ENCODE measurements at regions not wholly inside any gene's neighbourhood (a gene's known extent, or its start where the extent isn't known, plus 50 kb on each side); places are given as distances from the start of the nearest gene placed in this dataset.

DNA sequence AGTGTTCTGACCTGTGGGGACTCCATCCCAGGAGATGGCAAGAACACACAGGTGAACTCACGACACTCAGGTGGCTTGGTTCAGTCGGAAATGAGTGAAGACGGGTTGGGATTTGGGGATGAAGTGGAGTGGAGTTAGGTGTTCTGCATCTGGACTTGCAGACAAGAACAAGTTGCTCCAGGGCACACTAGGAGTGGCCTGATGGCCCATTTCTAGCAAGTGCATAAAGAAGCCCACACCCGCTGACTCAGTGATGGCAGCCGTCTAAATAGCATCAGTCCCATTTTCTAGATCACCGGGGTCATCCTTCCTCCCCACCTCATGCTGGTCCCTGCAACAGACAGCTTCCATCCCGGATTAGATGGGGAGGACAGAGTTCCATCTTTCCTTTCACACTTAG, 278.4 kb downstream of the C1orf94 start:
- ChIA-PET POLR2A (no interaction called here), CTCF (no interaction called here)

DNA sequence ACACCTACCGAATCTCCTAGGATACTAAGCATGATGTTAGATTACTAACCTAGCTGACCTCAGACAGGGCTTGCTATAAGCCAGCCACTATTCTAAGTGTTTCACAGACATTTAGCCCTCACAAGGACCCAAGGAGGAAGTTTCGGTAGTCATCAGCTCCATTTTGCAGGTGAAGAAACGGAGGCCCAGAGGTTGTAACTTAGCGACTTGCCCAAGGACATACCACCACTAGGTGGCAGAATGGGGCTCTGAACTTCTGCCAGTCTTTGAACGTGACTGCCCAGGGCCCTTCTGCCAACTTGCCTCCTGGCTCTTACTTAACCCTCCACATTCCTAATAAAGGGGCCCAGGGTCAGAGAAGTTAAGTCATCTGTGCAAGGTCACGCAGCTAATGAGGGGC, 283.5 kb downstream of the C1orf94 start:
- CTCF ChIA-PET = interaction anchor here (0.6 to 2.1 kb wide), 5 partner anchors 11 to 431 kb away, joined by 3 to 7 read pairs (median 5); no protein-coding TSS in a partner anchor
- POLR2A ChIA-PET = no interaction called here

DNA sequence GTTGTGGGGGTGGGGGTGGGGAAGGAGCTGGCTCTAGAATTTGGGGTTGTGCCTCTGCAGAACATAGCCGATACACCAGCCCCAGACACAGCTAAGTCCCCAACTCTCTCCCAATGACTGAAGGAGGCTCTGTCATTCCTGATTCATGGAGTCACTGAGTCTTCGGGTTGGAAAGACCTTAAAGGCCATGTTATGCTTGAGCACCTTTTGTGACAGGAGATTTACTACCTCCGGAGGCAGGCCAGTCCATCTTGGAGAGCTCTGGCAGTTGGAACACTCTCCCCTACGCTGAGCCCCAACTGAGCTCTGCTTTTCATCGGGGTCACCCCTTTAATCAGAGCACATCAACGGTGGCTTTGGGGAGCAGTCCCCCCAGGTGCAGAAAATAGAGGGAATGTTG, 284.4 kb upstream of the GJB5 start:
- ChIA-PET CTCF (no interaction called here), POLR2A (no interaction called here)

DNA sequence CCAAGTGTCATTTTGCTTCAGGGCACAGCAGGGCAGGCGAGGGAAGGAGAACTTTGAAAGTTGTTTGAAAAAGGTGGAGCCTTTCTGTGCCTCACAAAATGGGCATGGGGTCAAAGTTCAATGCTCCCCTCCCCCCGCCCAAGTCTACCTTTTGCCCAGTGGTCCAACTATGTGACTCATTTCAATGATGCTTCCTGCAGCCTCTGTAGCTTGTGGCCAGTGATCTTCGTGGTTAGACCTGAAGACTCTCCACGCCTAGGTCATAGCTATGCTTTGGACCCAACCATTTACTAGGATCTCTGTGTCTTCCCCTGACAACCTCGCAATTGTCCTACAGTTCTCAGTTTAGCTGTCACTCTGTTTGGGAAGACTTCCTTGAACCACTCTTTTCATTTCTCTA, 280.3 kb upstream of the GJB5 start:
- ChIA-PET CTCF (no interaction called here), POLR2A (no interaction called here)

DNA sequence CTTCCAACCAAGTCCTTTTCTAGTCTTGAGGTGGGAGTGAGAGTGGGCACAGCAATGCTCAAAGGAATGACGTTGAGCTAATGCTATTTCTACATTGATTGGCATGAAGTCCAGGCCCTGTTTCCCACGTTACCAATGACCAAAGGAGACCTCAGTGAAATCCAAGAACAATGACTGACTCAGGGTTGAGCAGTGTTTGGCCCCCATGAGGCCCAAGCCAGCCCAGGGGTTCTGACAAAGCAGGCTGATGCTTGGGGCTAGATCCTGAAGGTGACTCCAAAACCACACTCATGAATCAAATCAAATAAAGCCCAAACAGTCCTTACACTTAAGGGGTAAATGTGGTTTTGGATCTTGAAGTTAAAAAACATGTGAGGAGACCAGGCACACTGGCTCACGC, 278.5 kb upstream of the GJB5 start:
- CTCF ChIA-PET = no interaction called here
- POLR2A ChIA-PET = no interaction called here

DNA sequence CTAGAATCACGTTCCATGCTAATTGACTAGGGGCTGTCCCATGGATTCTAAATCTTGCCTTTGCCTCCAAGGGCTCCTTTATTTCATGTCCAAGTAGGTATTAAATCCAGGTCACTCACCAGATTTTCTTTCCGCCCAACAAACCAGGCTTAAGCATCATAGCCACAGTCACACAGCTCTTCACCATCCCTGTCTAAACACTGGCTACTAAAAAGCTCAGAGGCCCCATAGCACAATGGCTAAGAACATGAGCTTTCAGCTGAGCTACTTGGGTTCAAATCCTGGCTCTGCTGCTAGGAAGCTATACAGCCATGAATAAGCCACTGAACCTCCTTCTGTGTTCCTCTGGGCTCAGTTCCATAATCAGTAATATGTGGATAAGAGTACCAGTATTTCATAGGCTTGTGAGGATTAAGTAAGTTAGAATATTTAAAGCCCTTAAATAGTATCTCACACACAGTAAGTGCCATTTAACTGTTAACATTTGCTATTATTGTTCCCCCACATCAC, 277.2 kb upstream of the GJB5 start:
- POLR2A ChIA-PET = no interaction called here
- CTCF ChIA-PET = no interaction called here

DNA sequence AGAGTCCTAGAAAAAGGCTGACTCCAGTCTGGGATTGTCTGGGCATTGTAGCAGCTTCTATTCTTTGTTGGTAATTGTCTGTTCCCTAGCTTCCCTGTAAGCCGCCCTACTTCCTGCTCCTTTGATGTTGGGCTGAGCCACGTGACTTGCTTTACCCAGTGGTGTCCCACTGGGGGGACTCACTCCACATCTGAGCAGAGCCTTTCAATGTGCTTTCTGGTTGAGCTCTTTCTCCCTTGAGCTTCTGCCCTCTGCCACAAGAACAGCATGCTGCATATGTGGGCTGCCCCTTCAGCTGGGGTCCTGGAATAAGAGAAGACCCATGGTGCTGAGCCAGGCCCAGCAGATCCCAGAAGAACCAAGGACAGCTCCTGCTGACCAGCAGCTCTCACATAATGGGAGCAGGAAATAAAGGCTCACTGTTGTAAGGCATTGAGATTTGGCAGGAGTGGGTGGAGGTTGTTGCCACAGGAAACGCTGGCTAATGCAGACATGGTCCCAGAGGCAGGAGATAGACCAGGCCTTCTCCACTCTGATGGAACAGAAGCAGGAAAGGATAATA, 276.3 kb upstream of the GJB5 start:
- ChIA-PET CTCF (no interaction called here), POLR2A (no interaction called here)

DNA sequence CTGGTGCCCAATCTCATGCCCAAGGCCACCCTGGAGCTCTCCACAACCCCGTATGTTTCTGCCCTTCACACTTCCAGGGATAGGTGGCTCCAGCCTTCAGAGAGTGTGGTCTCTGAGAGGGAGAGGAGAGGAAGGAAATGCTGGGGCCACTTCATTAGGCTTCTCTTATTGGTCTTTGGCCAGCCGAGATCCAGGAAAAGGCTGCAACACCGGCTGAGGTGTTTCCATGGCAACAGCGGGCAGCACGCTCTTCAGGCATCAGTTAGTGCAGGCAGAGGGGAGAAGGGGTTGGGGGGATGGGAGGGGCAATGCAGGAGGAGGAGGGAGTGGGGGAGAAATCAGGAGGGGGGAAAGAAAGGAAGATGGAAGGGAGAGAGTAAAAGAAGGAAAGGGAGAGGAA, 275.1 kb upstream of the GJB5 start:
- POLR2A ChIA-PET = no interaction called here

DNA sequence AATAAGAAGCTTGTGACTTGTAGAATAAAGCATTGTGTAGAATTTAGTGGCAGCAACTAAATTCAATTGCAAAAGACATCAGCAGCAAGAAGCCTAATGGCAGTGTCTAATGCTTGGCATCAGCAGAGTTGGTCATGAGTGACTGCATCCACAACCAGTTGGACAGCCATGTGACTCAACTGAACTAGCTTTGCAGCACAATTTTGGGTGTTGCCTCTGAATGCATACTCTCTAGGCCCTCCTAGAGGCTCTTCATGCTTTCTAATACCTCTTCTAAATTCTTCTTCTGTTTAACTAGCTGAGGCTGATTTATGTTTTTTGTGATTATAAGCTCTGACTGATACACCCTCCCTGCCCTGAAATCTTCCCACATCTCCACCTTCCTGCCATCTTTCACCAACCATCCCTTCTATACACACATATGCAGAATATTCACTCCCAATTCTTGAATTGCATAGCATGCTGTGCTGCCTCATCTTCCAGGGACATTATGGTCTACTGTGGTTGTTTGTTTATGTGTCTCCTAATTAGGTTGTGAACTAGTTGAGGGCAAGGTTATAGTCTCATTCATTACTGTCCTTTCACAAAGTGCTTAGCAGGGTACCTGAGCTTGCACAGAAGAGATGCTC, 266.7 kb upstream of the GJB5 start:
- POLR2A ChIA-PET = no interaction called here
- CTCF ChIA-PET = interaction anchor here (0.6 kb wide), 1 partner anchor 89 kb away, joined by 3 read pairs; no protein-coding TSS in a partner anchor

More for the DNA sequence above, 275.1 kb upstream of the GJB5 start:
- CTCF ChIA-PET = no interaction called here

DNA sequence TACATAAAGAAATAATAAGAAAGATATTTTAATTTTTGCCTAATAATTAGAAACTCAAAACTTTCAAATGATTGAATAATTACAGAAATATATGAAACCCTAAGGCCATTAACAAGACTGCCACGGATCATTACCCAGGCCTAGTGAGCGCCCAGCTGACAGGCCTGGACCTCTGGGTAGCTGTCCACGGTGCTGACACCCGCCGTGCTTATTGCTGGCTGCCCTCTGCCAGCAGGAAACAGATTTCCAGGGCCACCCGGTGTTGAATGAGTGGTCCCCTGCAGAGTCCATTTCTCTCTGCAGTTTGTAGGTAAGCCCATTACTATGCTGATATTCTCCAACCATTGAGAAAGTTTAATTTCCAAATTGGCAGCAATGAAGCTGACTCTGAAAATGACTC, 254.4 kb upstream of the GJB5 start:
- CTCF ChIA-PET = interaction anchor here (0.7 kb wide), 1 partner anchor 601 kb away, joined by 3 read pairs; no protein-coding TSS in a partner anchor

DNA sequence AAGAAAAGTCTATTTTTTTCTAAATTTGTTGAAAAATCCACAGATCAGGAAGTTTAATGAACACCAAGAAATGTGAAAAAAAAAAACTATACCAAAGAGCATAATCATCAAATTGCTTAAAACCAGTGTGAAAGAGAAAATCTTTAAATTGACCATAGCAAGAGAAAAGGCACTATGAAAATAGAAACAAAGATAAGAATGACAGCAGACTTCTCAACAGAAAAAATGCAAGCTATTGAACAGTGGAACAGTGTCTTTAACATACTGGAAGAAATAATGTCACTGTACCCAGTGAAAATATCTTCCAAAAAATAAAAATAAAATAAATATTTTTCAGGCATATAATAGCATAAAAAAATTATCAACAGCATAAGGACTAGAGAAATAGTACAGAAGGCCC, 243.0 kb upstream of the GJB5 start:
- CTCF ChIA-PET = no interaction called here

More for the DNA sequence above, 254.4 kb upstream of the GJB5 start:
- POLR2A ChIA-PET = no interaction called here

DNA sequence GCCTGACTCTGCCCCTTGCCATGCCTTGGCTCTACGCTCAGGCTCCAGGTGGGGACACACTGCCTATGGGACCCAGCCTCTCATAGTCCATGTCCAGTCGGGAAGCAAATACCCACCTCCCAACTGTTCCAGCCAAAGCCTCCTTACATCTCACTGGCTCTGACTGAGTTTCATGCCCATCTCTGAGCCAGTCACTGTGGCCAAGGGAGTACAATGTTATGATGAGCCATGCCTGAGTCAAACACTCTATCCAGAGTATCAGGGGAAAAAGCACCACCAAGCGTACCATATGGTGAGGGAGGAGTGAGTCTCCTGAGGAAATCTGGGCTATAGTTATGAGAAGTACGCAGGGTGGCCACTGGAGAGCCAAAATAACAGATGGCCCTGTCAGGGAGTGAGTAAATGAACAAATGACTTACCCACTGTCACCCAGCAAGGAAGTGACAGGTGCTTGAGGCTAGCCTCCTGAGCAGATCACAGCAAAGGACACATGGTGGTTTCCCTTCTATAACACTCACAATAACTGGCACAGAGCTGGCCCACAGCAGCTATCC, 236.6 kb upstream of the GJB5 start:
- POLR2A ChIA-PET = no interaction called here
- CTCF ChIA-PET = no interaction called here

More for the DNA sequence above, 243.0 kb upstream of the GJB5 start:
- POLR2A ChIA-PET = no interaction called here

DNA sequence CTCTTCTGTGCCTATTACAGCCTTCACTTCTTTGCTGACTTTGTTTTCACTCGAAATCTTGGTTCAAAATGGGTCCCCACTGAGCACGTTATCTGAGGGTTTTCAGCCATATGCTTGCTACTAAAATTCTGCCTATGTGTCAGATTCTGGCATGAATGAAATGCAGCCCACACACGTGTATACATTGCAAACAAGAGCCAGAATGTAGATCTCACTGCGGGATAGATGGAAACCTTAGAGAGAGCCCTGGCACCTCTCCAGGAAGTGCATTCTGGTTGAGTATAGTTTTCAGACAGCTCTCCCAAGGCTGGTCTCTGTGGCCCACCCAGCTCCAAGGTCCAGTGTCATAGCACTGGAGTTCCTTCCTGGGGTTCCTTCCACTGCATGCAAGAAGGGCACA, 234.7 kb upstream of the GJB5 start:
- CTCF ChIA-PET = no interaction called here
- POLR2A ChIA-PET = no interaction called here

DNA sequence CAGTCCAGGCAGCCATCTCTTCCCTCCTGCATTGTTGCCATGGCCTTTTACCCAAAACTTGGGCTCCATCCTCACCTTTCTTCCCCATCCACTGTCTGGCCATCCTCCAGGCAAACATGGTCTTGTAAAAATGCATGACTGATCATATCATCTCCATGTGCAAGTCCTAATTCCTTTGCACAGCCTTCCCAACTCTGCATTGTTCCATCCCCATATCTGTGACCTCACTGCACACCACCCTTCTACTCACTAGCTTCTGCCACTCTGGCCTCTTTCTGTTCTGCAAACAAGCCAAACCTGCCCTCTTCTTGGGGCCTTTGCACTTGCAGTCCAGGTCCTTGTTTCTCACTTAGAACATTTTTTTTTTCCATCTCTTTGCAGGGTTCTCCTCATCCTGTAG, 230.1 kb upstream of the GJB5 start:
- ChIA-PET POLR2A (no interaction called here), CTCF (no interaction called here)

DNA sequence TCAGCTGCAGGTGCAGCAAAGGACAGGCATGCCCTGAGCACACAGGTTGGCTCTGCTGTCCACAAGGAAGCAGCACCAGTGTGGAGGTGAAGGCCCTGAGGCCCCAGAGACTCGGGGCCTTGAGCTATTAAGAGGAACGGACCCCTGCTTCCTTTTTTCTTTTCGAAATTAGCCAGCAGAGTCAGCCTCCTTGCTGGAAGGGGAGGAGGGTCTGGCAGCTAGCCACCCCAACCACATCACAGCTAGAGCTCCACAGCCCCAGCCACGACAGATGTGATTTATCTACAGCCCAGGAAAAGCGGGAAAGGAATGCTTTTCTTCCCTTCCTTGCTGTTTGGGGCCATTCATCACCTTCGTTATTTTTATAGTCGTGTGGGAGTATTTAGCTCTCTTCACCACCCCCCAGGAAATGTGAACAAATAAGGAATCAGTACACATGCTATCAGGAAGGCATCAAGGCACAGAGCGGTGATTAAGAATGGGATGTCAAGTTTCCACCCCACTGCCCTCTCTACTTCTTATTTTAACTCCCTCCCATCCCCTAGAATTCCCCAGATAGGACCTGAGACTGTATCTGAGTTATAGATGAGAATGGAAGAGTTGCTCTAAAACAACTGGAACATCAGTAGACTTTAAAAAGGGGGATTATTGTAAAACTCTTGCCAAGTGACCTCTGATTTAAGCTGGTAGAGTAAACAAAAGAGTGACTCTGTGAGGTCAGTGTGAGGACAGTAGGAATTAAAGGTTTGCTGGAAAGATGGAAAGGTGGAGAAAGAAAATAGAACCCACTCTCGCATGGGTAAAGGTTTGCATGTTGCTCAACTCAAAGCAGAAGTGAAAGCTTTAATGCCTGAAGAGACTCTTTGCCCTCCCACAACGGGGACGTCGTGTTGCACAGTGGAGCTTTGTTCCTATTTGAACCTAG, 224.7 kb upstream of the GJB5 start:
- ChIA-PET POLR2A (no interaction called here), CTCF (no interaction called here)

DNA sequence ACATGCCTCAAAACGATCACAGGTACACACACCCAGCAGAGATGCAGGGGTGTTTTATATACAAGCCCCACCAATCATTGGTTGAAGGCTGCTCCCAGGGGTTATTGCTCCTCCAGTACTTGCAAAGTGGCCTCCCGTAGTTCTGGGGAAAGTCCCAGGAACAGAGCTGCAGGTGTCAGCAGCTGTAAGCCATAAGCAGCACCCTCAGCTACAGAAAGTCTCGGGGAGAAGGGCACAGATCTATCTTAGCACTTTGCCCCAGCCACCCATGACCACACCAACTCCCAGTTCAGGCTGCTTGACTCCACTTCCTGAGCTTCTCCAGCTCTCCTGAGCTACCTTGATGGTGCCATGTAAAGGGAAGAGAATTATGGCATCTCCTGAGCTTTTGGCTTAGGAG, 222.7 kb upstream of the GJB5 start:
- ChIA-PET CTCF (no interaction called here), POLR2A (no interaction called here)

DNA sequence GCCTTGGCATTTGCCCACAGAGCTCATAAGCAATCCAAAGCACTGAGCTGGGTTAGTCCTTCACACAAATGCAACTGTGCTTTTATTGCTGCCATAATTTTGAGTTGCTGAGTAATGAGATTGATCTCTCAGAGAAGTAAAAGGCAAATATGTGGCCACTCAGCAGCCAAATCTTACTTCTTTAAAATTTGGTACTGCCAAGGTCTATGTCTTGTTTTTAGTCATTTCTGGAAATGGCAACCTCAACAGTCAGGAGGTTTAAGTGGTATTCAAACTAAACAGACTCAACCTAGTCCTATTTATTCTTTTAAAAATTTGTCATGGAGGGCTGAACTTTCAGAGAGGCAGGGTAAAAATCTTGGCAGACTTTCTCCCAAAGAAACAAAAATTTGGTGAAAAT, 216.4 kb upstream of the GJB5 start:
- ChIA-PET POLR2A (no interaction called here), CTCF (interaction anchor here (0.7 kb wide), 1 partner anchor 473 kb away, joined by 3 read pairs; no protein-coding TSS in a partner anchor)

DNA sequence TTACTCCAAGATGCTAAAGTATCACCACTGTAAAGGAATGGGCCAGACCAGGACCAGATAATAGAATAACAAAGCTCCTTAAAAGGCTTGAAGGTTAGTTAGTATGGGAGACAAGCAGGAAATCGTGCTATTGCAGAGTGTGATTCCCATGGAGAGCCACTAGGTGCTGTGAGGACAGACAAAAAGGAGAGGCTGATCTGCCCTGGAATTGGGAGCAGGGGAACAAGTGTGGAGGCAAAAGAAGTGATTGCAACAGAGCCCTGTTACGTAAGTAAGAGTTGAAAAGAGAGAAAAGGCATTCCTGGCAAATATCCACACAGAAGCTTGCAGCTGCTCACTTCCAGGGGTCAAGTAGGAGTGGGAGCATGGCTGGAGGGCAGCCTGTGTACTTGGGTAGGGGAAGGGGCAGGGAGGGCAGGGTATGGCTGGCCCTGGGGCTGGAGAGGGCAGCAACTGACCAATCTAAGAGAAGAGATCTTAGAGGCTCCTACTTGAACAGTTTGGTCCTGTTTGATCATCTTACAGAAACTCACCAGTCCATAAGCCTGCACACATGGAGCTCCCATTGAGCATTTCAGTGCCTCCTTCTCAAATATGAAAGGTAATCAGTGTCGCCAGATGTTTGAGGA, 207.7 kb upstream of the GJB5 start:
- CTCF ChIA-PET = no interaction called here
- POLR2A ChIA-PET = no interaction called here

DNA sequence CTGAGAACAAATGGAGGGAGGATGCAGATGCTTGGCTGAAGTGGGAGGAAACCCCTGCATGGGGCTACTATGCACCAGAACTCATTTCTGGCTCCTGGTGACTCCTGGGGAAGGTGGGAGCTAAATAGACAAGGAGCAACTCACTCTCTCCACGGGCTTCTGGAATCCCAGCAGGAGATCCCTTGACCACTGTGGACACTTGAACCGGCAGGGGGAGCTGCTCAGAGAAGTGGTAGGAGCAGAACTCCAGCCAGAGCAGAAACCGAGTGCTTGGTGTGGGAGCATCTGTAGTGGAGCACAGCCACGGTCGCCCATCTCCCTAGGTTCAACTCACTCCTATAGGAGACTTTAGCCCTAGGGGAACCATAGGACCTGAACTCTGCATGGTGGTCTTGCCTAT, 205.6 kb upstream of the GJB5 start:
- POLR2A ChIA-PET = no interaction called here
- CTCF ChIA-PET = no interaction called here

DNA sequence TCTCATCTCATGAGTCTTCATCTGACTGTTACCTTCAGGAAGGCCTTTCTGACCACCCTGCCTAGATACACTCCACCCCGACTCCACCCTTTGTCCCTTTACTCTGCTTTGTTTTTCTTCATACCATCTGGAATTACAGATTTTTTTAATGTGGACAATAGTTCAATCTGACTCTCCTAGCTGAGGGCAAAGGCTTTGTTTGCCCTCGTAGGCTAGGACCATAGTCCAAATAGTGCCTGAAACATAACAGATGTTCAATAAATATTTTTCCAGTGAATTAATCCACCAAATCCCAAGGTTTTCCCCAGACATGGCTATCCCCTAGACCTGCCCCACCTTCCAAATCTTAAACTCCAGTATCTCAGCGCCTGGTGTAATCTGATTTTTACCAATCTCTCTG, 176.5 kb upstream of the GJB5 start:
- ChIA-PET POLR2A (no interaction called here), CTCF (no interaction called here)

All from activated CD8-positive, alpha-beta memory T cell treated with anti-CD3 and anti-CD28 coated beads for 36 hours (primary cell).